Keratinocyte (primary cell): ENCODE measurements at regions not wholly inside any gene's neighbourhood (a gene's known extent, or its start where the extent isn't known, plus 50 kb on each side); places are given as distances from the start of the nearest gene placed in this dataset.

Experiments used
- EZH2 ChIP-seq: IDR thresholded peaks from one replicate; pipeline ENCODE4 v1.6.1; 2012; ENCODE audit warnings: inconsistent platforms, mild to moderate bottlenecking, low read length, moderate library complexity
- TF ChIP-seq, protein P1 (sequence below), 3 experiments: IDR thresholded peaks in 1 of 3; conservative IDR thresholded peaks in 1 of 3; optimal IDR thresholded peaks in 1 of 3; 2 replicates in 2 of 3; 3 replicates in 1 of 3; pipeline versions ENCODE3 to v1.5.1; 2011; ENCODE audit warnings: low read length in 3 of 3, mild to moderate bottlenecking in 3 of 3, moderate library complexity in 2 of 3, control low read depth in 1 of 3, inconsistent platforms in 1 of 3; ENCODE audit not compliant: insufficient read depth in 2 of 3; ENCODE audit errors: extremely low read depth in 1 of 3

DNA sequence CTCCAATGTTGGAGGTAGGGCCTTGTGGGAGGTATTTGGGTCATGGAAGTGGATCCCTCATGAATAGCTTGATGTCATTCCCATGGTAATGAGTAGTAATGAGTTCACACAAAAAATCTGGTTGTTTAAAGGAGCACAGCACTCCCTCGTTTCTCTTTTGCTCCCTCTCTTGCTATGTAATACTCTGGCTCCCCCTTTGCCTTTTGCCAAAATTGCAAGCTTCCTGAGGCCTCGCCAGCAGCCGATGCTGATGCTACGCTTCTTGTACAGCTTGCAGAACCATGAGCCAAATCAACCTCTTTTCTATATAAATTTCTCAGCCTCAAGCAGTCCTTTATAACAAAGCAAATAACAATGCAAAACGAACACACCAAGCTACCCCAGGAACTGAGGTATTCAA is 80.9 kb downstream of the LHX9 start:
- TF ChIP-seq, protein P1, sequence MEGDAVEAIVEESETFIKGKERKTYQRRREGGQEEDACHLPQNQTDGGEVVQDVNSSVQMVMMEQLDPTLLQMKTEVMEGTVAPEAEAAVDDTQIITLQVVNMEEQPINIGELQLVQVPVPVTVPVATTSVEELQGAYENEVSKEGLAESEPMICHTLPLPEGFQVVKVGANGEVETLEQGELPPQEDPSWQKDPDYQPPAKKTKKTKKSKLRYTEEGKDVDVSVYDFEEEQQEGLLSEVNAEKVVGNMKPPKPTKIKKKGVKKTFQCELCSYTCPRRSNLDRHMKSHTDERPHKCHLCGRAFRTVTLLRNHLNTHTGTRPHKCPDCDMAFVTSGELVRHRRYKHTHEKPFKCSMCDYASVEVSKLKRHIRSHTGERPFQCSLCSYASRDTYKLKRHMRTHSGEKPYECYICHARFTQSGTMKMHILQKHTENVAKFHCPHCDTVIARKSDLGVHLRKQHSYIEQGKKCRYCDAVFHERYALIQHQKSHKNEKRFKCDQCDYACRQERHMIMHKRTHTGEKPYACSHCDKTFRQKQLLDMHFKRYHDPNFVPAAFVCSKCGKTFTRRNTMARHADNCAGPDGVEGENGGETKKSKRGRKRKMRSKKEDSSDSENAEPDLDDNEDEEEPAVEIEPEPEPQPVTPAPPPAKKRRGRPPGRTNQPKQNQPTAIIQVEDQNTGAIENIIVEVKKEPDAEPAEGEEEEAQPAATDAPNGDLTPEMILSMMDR (optimal IDR thresholded peaks at IDR 0.05 in 1 of 3, IDR thresholded peaks at IDR 0.05 in 1 of 3, conservative IDR thresholded peaks at IDR 0.05 in 1 of 3; ENCODE audit: extremely low read depth in 1 of 3, insufficient read depth in 2 of 3, low read length in 3 of 3), result no peak
- TF ChIP-seq EZH2, result no peak
